ENCODE measurements at regions not wholly inside any gene's neighbourhood (a gene's known extent, or its start where the extent isn't known, plus 50 kb on each side); places are given as distances from the start of the nearest gene placed in this dataset.

DNA sequence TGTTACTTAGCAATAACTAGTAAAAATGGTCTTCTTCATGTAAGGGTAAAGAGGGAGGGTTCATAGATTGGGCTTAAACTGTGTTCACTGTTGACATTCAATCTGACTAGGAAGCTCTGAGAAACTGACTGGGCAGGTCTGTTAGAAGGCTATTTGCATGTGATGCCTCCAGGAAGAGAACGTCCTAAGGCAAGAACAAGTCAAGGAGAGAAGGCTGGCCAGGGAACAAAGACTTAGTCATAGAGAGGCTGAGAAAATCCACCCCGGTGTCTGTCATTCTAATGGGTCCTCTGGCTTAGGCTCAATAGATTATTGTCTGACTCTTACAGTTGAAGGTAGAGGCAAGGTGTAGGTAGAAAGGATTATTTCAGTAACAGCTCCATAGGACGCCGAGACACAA, 50.3 kb upstream of the CD44 start:
- TF ChIP-seq, protein P1, sequence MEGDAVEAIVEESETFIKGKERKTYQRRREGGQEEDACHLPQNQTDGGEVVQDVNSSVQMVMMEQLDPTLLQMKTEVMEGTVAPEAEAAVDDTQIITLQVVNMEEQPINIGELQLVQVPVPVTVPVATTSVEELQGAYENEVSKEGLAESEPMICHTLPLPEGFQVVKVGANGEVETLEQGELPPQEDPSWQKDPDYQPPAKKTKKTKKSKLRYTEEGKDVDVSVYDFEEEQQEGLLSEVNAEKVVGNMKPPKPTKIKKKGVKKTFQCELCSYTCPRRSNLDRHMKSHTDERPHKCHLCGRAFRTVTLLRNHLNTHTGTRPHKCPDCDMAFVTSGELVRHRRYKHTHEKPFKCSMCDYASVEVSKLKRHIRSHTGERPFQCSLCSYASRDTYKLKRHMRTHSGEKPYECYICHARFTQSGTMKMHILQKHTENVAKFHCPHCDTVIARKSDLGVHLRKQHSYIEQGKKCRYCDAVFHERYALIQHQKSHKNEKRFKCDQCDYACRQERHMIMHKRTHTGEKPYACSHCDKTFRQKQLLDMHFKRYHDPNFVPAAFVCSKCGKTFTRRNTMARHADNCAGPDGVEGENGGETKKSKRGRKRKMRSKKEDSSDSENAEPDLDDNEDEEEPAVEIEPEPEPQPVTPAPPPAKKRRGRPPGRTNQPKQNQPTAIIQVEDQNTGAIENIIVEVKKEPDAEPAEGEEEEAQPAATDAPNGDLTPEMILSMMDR (IDR thresholded peaks at IDR 0.05 in 2 of 3, conservative IDR thresholded peaks at IDR 0.05 in 1 of 3; ENCODE audit: borderline replicate concordance in 1 of 3, insufficient read depth in 1 of 3, low read depth in 2 of 3, low read length in 2 of 3) = no peak
- TF ChIP-seq EZH2 (IDR thresholded peaks at IDR 0.05) (no peak), RAD21 (IDR thresholded peaks at IDR 0.05; ENCODE audit: low read depth) (no peak), EZH2phosphoT487 (IDR thresholded peaks at IDR 0.05; ENCODE audit: borderline replicate concordance) (no peak), POLR2A (IDR thresholded peaks at IDR 0.05; ENCODE audit: borderline replicate concordance, extremely low read depth, insufficient read depth, insufficient read length) (no peak), ZNF274 (IDR thresholded peaks at IDR 0.05; ENCODE audit: low read depth, low read length) (no peak), EGR1 (IDR thresholded peaks at IDR 0.05; ENCODE audit: low read depth) (no peak), TCF7L2 (IDR thresholded peaks at IDR 0.05; ENCODE audit: borderline replicate concordance, extremely low read depth, insufficient read depth, insufficient read length) (no peak), POLR2AphosphoS5 (IDR thresholded peaks at IDR 0.05; ENCODE audit: low read depth, low read length) (no peak), SRF (IDR thresholded peaks at IDR 0.05; ENCODE audit: low read depth) (no peak), CEBPB (IDR thresholded peaks at IDR 0.05; ENCODE audit: low read depth) (no peak)
- TF ChIP-seq, protein P2, sequence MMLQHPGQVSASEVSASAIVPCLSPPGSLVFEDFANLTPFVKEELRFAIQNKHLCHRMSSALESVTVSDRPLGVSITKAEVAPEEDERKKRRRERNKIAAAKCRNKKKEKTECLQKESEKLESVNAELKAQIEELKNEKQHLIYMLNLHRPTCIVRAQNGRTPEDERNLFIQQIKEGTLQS (IDR thresholded peaks at IDR 0.05) = no peak
- TF ChIP-seq, protein P3, sequence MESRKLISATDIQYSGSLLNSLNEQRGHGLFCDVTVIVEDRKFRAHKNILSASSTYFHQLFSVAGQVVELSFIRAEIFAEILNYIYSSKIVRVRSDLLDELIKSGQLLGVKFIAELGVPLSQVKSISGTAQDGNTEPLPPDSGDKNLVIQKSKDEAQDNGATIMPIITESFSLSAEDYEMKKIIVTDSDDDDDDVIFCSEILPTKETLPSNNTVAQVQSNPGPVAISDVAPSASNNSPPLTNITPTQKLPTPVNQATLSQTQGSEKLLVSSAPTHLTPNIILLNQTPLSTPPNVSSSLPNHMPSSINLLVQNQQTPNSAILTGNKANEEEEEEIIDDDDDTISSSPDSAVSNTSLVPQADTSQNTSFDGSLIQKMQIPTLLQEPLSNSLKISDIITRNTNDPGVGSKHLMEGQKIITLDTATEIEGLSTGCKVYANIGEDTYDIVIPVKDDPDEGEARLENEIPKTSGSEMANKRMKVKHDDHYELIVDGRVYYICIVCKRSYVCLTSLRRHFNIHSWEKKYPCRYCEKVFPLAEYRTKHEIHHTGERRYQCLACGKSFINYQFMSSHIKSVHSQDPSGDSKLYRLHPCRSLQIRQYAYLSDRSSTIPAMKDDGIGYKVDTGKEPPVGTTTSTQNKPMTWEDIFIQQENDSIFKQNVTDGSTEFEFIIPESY (IDR thresholded peaks at IDR 0.05; ENCODE audit: extremely low read depth, insufficient replicate concordance, low read length) = no peak
- TF ChIP-seq, protein P4, sequence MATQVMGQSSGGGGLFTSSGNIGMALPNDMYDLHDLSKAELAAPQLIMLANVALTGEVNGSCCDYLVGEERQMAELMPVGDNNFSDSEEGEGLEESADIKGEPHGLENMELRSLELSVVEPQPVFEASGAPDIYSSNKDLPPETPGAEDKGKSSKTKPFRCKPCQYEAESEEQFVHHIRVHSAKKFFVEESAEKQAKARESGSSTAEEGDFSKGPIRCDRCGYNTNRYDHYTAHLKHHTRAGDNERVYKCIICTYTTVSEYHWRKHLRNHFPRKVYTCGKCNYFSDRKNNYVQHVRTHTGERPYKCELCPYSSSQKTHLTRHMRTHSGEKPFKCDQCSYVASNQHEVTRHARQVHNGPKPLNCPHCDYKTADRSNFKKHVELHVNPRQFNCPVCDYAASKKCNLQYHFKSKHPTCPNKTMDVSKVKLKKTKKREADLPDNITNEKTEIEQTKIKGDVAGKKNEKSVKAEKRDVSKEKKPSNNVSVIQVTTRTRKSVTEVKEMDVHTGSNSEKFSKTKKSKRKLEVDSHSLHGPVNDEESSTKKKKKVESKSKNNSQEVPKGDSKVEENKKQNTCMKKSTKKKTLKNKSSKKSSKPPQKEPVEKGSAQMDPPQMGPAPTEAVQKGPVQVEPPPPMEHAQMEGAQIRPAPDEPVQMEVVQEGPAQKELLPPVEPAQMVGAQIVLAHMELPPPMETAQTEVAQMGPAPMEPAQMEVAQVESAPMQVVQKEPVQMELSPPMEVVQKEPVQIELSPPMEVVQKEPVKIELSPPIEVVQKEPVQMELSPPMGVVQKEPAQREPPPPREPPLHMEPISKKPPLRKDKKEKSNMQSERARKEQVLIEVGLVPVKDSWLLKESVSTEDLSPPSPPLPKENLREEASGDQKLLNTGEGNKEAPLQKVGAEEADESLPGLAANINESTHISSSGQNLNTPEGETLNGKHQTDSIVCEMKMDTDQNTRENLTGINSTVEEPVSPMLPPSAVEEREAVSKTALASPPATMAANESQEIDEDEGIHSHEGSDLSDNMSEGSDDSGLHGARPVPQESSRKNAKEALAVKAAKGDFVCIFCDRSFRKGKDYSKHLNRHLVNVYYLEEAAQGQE (IDR thresholded peaks at IDR 0.05; ENCODE audit: low read depth) = no peak

All from HCT116 (cell line).